Activated effector memory CD4-positive, alpha-beta T cell treated with Interleukin-2 at 50 U/mL for 16 hours (primary cell): ENCODE measurements at regions not wholly inside any gene's neighbourhood (a gene's known extent, or its start where the extent isn't known, plus 50 kb on each side); places are given as distances from the start of the nearest gene placed in this dataset.

Source experiments
- DNase-seq: peaks from one replicate; pipeline ENCODE4 v3.0.0-alpha.2; 2020

DNA sequence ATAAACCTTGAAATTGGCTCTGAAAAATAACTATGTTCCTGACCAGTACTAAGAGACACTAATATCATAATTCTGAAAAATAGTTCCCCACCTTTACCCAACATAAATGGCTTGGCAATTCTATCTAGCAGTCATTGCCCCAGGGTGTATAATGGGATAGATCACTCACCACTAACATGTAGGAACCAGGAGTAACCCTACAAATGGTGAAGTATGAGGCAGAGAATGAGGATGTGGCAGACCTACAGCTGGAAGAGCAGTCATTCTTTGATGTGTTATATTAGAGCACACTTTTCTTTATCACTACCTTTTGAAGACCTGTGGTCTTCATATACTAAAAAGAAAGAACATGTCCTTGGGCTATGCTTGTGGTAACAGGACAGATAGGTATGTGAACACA, 136.5 kb upstream of the SYNDIG1 start:
- no peak for DNase-seq

DNA sequence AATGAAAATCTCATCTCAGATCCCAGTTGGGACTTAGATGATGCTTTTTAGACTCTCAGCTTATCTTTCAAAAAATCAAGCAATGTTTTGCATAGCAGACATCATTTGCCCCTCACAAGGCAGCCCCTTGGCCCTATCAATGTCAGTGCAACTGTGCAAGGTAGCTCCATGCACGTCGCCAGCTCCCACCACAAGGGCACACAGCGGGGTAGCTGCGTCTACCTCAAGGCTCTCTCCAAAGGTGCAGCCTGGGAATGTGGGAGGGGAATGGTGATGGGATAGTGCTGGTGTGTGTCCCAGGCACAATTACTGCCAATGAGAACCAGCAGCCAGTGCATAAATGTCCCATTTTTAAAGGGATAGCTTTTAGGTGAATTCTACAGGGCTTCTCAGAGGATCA, 137.5 kb upstream of the SYNDIG1 start:
- DNase-seq, result no peak

DNA sequence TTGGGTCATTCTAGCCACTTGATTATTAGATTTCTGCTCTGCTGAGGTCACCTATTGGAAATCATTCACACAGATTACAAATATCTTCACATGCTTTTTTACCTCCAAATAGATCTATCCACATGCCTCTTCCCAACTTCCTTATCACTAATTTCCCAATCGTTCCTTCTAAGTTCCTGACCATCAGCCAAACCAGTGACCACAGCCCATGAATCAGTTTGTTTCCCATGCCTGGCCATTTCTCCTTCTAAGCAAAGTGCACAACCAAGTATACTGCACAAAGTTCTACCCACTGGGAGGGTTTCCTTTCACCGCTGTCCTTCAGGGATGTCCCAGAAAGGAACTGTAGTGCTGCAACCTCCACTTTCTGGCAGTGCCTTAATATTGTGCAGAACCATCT, 140.5 kb upstream of the SYNDIG1 start:
- no peak for DNase-seq

DNA sequence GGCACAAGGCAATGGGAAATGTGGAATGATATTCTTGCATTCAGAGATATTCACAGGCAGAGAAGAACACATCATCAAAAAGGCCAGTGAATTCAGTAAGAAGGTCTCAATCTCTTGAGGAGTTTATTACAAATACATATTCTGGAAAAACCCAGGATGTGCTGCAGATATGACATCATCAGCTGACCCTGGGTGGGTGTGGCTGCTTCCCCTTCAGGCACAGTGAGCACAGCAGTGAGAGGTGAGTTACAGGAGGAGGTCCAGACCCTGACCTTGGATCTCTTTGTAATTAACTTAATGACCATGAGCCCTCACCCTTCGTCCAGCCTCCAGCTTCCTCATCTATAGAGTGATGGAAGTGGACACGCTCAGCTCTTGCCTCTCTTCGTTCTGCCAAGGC, 147.5 kb upstream of the SYNDIG1 start:
- DNase-seq, result no peak

DNA sequence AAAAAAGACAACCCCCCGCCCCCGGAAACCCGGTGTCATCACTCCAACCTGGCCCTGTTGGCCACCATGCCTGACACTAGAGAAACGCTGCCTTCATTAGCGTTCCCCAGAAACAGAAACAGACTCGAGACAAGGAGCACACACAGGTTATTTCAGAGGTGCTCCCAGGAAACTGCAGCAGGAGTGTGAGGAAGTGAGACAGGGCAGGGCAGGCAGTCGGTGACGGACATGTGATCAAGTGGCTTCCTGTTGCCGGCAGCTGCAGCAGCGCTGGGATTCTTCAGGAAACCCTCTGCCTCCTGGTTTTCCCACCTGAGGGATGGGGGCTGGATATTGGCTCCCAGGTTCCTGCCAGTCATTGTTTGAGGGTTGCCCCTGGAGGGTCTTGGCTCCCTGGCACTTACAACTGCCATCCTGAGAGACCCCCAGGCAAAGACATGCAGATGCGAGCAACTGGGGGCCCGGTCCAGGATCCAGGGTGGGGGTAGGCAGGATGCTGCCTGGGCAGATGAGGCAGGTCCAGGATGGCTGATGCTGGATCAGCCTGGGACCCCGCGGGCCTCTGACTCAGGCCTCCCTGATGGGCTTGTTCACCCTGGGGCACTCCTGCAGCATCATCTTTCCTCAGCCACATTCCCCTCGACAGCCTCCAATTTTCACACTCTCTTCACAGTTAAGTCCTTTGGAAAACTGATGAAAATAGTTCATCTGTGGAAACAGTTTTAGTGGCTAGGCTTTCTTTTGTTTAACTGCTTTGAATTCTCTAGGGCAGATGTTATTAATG, 150.7 kb upstream of the SYNDIG1 start:
- no peak for DNase-seq

DNA sequence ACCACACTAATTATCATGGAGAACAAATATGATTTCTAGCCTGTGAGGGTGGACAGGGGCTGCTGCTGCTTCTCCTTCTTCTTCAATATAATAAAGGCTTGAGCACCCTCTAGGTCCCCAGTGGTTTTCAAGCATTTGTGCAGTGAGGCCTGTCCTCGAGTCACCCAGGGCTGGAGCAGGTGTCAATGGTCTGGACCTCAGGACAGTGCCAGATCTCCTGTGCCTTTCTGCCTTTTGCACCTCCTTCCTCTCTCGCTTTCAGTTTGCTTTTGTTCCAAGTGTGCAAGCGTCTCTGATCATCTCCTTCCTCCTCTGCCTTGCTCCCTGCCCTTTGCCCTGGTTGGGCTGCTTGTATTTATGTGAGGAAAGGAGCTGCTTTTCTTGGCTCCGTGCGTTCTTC, 152.2 kb upstream of the SYNDIG1 start:
- DNase-seq, result no peak

DNA sequence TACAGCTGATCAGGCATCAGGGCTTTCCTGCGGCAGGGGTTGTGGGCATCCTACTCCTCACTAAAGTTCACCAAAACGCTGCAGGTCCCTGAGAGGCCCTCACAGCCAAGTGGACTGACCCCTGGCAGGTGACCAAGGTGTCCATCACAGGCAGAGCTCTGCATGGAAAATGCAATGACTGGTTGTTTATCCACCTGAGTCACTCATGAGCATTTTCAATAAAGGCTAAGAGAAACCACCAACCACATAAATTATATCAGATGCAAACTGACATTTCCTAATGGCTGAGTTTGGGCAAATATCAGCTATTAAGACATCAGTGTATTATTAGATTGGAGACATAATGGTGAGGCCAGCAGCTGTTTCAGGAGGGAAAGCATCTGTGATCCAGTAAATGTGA, 152.7 kb upstream of the SYNDIG1 start:
- DNase-seq, result no peak

DNA sequence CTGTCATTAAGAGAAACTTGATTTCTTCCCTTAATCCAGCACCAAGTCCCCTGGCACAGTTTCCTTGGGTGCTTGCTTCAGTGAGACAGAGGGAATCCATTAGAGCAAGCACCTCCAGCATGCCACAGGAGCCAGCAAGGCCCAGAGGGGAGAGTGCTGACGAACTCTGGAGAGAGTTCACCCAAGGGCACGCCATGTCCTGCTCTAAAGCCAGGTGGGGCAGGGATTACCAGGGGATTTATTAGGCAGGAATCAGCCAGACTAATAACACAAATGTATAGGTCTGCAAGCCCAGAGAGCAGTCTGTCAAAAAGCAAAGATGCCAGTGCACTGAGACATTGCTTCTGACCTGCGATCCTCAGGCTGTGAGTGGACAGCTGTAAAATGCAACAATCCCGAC, 155.4 kb upstream of the SYNDIG1 start:
- DNase-seq, result no peak

DNA sequence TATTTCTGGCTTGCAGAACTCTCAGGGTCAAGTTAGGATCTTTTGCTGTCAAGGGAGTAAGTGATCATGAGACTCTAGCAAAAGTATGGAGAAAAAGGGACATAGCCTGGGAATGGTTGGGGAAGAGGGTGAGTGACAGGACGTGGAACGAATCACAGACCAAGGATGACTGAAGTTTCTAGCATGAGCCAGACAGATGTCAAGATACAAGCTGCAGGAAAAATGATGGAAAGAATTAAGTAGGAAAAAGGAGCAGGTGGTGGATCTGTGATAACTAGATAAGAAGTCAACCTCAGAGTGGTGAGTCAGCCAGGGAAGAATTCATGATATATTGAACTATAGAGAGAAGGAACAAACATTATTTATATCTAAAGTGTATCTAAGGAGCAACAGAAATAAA, 159.8 kb upstream of the SYNDIG1 start:
- DNase-seq, result no peak

DNA sequence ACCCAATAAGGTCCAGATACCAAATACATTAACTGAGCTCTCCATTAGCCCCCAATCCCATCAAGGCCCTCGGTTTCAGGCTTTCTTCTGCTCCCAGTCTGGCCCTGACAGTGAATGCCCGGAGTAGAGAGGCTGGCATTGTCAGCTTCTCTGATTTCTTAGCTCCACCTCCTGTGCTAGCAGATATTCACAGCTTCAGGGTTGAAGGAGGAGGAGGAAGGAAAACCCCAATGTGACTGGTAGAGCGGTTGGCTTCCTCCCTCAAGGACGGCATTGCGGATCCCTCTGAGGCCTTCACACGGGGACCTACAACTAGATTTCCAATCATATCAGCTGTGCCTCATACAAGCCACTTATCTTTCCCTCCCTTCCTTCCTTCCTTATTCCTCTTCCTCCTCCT, 164.1 kb upstream of the SYNDIG1 start:
- no peak for DNase-seq

DNA sequence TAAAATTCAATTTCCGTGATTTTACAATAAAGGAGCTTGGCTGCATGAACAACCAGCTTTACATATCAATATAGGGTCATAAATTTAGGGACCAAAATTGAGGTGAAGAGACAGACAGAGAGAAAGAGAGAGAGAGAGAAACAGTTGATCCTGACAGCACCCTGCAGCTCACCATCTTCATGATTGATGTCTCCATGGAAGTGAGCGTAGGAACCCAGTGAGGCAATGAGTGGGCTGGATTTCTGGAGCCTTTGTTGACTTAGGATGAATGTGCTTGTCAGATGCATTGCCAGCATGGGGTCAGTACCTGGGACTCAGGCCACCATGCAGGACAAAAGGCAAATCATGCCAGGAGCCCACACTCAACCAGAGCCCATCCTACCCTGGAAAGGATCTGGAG, 165.1 kb upstream of the SYNDIG1 start:
- no peak for DNase-seq

DNA sequence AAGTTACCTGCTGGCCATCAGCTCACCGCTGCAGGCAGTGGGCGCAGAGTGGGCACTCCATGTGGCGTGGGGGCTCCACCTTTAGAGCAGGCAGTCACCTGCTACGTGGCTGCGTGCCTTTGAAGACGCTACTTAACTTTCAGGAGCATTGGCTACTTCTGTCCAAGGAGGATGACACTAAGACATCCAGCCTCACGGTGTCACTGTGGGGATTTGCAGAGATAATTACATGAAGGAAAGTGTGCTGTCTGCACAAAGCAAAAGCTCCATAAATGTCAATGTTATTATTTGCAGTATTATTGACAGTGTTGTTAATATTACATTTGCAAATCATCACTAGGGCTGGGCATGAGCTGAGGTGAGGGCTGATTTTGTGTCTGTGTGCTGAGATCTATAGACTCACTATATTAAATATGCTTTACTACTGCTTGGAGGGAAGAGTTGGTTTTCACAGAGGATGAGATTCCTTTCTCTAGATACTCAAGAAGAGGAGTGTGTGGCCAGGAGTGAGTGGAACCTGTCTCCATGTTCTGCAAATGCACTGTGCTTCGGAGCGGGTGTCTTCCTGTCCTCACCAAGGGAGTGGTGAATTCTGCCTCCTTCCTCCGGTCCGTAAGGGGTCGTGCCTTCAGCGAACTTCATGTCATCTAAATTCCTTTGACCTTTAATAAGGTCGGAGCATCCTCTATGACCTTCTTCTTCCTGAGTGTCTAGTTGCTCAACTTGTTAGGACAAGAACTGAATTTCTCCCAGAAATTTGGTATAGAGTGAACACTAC, 165.8 kb upstream of the SYNDIG1 start:
- no peak for DNase-seq

DNA sequence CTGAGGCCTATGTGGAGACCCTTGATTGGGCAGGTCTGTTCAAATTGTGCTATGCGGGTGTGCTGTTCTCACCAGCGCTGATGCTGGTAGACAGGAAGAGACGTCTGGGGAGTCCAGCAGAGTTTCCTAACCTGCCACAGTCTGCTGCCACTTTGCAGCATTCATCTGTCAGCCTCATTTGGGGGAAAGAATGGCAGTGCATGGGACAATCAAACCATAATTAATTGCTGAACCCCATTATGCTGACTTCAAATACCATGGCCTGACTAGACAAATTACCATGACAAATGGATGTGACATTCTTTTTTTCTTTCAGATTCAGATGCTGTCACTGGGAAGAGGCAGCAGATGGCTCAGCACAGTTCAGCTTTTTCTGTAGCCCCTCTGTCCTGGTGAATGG, 171.4 kb upstream of the SYNDIG1 start:
- no peak for DNase-seq

DNA sequence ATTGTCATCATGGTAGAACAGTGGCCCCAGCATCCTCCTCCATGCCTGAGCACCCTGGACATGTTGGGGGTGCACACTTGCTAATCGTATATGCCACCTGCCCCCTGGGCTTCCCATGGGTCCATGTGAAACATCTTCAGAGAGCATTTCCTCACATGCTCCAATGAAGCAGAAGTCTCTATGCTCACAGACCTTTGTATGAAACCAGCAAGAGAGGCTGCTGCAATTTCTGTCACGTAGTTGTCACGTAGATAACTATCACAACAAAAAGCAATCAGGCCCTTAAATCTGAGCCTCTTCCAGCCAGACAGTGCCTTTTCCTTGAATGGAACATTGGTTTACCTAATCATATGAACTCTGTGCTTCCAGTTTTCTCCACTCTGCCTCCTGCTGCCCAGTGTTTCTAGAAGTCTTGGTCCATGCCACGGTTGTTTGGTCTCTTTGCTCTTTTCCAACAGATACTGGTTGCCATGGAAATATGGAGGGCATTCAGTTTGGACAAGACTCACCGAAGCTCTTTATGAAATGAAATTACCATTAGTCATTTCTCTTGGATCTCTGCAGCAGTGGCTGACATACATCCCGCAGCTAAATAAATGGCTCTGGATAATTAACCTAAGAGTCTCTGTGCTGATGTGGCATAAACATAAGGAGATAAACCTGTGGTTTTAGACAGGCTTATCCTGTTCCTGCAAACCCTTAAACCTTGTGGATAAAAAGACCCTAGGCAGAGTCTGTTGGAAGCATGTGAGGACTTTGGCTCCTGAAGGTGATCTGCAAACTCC, 172.8 kb upstream of the SYNDIG1 start:
- no peak for DNase-seq

DNA sequence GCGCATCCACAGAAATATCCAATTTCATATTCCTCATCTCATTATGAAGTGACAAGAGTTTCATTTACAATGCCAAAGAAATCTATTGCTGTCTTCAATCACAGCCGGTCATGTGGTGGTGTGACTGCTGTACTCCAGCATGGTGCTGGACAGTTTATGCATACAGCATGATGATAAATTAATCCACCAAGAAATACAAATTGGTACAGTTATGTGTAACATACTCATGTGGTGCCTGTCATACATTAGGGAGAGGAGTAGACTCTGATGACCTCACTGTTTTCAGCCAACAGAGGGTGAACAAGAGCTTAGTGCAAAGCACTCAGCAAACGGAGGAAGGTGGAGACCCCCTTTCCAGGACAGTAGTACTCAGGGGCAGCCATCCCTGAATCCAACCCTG, 178.4 kb upstream of the SYNDIG1 start:
- DNase-seq, result no peak

DNA sequence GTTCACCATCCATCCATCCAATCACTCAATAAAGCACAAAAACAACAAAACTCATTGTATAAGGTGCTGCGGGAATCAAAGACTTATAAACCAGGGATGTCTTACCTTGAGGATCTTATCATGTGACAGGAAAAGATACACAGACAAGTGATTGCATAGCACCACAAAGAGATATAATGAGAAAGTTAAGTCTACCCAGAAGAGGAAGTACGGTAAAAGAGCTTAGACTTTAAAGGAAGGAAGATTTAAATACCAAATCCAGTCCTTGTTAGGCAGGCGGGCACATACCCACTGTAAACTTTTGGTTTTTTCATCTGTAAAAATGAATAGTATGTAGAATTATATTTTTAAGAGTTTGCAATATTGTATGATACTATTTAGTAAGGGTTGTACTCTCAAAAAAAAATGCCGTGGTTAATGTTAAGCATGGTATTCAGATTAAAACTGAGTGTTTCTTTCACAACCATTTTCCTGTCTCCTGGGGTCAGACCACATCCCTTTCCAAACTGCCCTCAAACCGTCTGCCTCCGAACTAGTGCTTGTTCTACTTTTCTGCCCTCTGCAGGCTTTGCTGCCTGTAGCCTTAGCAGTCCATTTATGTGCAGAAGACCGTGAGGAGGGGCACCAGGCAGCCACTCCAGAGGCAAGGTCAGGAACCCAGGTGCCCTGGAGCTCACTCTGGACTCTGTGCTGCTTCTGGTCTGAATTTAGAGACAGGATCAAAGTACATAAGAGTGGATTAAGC, 179.5 kb upstream of the SYNDIG1 start:
- DNase-seq, result no peak

DNA sequence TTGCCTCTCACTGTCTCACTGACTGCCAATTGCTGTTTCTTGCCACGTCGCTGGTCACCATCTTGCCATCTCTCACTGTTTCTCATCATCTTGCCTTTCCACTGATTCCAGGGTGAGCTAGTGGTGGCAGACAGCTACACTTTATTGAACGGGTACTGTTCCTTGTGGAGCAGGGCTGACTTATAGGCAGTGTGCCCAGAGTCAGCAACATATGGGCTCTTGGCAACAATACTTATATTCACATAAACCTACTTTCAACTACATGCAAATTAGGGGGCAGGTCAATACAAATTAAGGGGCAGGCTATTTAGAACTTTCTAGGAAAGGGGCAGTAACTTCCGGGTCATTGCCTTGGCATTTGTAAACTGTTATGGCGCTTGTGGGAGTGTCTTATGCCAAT, 186.2 kb upstream of the SYNDIG1 start:
- DNase-seq, result no peak

DNA sequence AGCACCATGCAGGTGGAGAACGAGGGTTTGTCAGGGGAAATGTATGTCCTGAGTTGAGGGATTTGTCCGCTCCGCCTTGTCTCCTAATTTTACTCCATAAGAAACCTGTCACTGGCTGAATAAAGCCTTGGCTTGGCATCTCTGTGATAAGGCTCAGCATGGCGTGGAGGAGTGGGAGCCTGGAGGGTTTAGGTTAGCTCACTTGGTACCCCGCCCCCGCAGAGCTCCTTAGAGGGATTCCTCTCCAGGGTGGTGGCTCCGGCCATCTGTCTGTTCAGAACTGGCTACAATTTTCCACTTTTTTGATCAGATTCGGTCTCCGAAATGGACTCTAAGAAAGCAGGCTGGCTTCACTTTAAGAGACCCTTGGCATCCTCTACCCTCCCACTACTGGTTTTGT, 192.2 kb upstream of the SYNDIG1 start:
- no peak for DNase-seq

DNA sequence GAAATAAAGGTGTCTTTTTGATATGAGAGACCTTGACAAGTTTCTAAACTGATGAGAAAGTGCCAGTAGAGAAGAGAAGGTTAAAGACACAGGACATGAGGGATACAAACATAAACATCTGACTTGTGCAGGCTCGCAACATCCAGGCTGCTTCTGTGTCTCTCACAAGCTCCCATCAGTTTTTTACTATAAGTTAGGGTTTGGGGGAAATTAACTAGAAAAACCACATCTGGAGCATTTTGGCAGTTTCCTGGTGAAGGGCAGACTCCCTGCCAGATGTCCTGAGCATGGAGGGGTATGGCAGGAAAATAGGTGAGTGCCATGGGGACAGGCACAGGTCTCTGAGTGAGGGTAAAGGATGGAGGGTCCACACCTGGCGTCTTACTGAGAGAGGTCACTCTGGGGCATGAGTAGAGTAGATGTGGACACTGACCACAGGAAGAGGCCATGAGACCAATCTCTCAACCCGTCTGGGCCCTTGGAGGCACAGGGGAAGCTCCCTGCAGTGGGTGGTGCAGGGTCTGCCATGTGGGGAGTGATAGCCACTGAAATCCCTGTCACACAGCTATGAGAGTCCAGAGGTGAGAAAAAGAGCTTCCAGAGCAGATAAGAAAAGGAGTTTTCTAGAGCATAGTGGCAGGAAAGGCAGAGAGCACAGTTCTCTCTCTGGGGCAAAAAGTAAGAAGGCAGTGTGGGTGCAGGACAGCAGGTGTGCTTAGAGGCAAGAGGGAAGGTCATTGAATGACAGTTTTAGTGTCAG, 193.3 kb upstream of the SYNDIG1 start:
- DNase-seq, result no peak

DNA sequence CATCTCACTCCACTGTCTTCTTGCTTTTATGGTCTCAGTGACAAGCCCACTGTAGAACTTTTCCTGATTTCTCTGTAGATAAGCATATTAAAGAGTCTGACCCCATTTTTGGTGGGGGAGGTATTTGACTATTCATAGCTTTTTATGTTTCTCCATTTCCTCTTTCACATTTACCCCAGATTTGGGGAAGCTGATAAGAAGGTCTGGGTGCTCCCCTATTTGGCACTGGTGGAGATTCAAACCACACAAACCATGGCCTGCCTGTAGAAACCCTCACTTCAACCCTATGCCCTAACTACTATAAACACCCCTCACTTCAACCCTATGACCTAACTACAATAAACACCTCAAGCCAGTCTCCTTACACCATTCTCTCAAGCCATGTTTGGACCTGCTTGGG, 196.2 kb upstream of the SYNDIG1 start:
- no peak for DNase-seq

DNA sequence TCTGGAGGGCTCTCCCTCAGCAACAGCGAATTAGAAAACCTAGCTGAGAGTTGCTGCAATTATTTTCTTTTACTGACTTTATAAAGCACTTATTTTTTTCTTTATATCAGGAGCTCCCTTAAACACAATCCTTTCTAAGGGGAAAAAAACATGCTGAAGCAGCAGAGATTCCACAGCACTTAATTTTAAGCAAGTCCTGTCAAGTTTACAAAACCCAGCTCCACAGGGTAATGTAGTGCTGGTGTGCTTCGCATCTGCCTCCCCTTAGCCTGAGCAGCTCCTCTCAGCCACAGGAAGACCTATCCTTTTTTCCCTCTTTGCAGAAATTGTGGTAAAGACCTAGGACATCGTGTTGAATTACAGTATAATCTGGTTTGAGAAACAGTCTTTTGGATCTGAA, 208.1 kb upstream of the SYNDIG1 start:
- no peak for DNase-seq

DNA sequence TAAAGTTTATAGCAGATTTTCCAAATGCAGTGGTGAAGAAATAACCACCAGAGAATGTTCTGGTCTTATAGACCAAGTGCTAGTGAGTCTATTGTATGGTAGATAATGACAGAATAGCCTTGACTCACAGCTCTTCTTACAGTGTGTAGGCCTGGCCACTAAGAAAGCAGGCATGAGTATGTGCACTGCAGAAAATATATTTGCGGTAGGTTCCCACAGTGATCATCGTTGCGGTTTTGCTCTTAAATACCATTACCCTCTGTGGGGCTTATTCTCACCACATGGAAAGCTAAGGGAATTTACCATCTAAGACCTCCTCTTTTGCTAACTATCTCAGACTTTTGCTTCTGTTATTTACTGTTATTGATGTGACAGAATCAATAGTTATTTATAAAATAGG, 212.3 kb upstream of the SYNDIG1 start:
- DNase-seq, result no peak
